Globus pallidus (tissue), 1 donor: ENCODE measurements at regions not wholly inside any gene's neighbourhood (a gene's known extent, or its start where the extent isn't known, plus 50 kb on each side); places are given as distances from the start of the nearest gene placed in this dataset.
A peak's percentile ranks its signal among the peaks of the same experiment; 100 is the strongest.

Source experiments
- DNase-seq: peaks from one replicate; pipeline ENCODE4 v3.0.0-alpha.2; 2015; ENCODE audit warnings: low spot score

- DNase-seq: no peak
Observed at GRCh38 chr2:11016735-11017388, 105.1 kb downstream of the KCNF1 start.

- DNase-seq: no peak
Observed at GRCh38 chr2:11017921-11018320, 106.2 kb downstream of the KCNF1 start.

GRCh38 chr2:11018651-11019185 lies 107.0 kb downstream of the KCNF1 start:
- no peak for DNase-seq

GRCh38 chr2:11019614-11020013 lies 107.9 kb downstream of the KCNF1 start:
- DNase-seq: no peak

GRCh38 chr2:11022064-11022463 lies 110.3 kb downstream of the KCNF1 start:
- DNase-seq: no peak

GRCh38 chr2:11022591-11023273 lies 111.0 kb downstream of the KCNF1 start:
- DNase-seq: no peak

GRCh38 chr2:11023326-11024258 lies 111.9 kb downstream of the KCNF1 start:
- no peak for DNase-seq

- DNase-seq: no peak
Observed at GRCh38 chr2:11024259-11024645, 112.5 kb downstream of the KCNF1 start.

GRCh38 chr2:11024687-11025086 lies 113.0 kb downstream of the KCNF1 start:
- DNase-seq: no peak

- no peak for DNase-seq
Observed at GRCh38 chr2:11026286-11026921, 114.7 kb downstream of the KCNF1 start.

- DNase-seq: no peak
Observed at GRCh38 chr2:11027195-11027594, 115.5 kb downstream of the KCNF1 start.

GRCh38 chr2:11028407-11028916 lies 116.7 kb downstream of the KCNF1 start:
- DNase-seq: no peak

- no peak for DNase-seq
Observed at GRCh38 chr2:11029136-11029535, 117.4 kb downstream of the KCNF1 start.

- DNase-seq: no peak
Observed at GRCh38 chr2:11030036-11030435, 118.3 kb downstream of the KCNF1 start.

- DNase-seq: no peak
Observed at GRCh38 chr2:11030909-11031308, 119.2 kb downstream of the KCNF1 start.

- no peak for DNase-seq
Observed at GRCh38 chr2:11031876-11032275, 120.1 kb downstream of the KCNF1 start.

GRCh38 chr2:11032396-11032795 lies 120.7 kb downstream of the KCNF1 start:
- DNase-seq: no peak

GRCh38 chr2:11033114-11033513 lies 121.4 kb downstream of the KCNF1 start:
- DNase-seq: no peak

GRCh38 chr2:11038641-11039040 lies 116.6 kb upstream of the SLC66A3 start:
- no peak for DNase-seq

- DNase-seq: no peak
Observed at GRCh38 chr2:11040992-11041391, 114.3 kb upstream of the SLC66A3 start.

GRCh38 chr2:11042841-11043240 lies 112.4 kb upstream of the SLC66A3 start:
- DNase-seq: peak; percentile 15

GRCh38 chr2:11043245-11043644 lies 112.0 kb upstream of the SLC66A3 start:
- DNase-seq: no peak
